IgD-negative memory B cell (primary cell): ENCODE measurements at regions not wholly inside any gene's neighbourhood (a gene's known extent, or its start where the extent isn't known, plus 50 kb on each side); places are given as distances from the start of the nearest gene placed in this dataset.

Experiments
- H3K27ac Mint-ChIP-seq, 3 donors: one replicate each; pipeline ENCODE4 v1.8.0; 2020 to 2022; ENCODE audit warnings: mild to moderate bottlenecking in 3 of 3, mixed read lengths in 3 of 3, moderate library complexity in 1 of 3
- H3K27me3 Mint-ChIP-seq: one replicate; pipeline ENCODE4 v1.8.0; 2021; ENCODE audit warnings: mixed read lengths
- H3K36me3 Mint-ChIP-seq: one replicate; pipeline ENCODE4 v1.8.0; 2020; ENCODE audit warnings: mild to moderate bottlenecking, mixed read lengths
- H3K4me1 Mint-ChIP-seq, 3 donors: one replicate each; pipeline ENCODE4 v1.8.0; 2020 to 2022; ENCODE audit warnings: mixed read lengths in 3 of 3, mild to moderate bottlenecking in 1 of 3
- H3K4me3 Mint-ChIP-seq, 4 donors: one replicate each; pipeline ENCODE4 v1.8.0; 2020 to 2022; ENCODE audit warnings: mild to moderate bottlenecking in 4 of 4, mixed read lengths in 4 of 4, moderate library complexity in 3 of 4
- H3K9me3 Mint-ChIP-seq, 3 donors: one replicate each; pipeline ENCODE4 v1.8.0; 2020 to 2021; ENCODE audit warnings: mixed read lengths in 3 of 3, mild to moderate bottlenecking in 1 of 3

- Mint-ChIP-seq H3K9me3 (no peaks in the 10 kb centered on the region), H3K36me3 (peaks cover 2% of the 10 kb centered on the region), H3K27ac (no peak overlapping the region)
These were observed 315.8 kb downstream of the ZNF516 start for GRCh38 chr18:76179257-76179656.

GRCh38 chr18:76177160-76177559, 317.9 kb downstream of the ZNF516 start:
- Mint-ChIP-seq H3K9me3 (no peaks in the 10 kb centered on the region), H3K36me3 (peaks cover 2% of the 10 kb centered on the region), H3K4me1 (no peaks in the 10 kb centered on the region), H3K27me3 (no peaks in the 10 kb centered on the region), H3K27ac (no peak overlapping the region), H3K4me3 (no peak overlapping the region)

More at GRCh38 chr18:76179257-76179656, 315.8 kb downstream of the ZNF516 start:
- Mint-ChIP-seq H3K4me3 (no peak overlapping the region), H3K27me3 (no peaks in the 10 kb centered on the region), H3K4me1 (no peaks in the 10 kb centered on the region)

- Mint-ChIP-seq H3K36me3 (peaks cover 2% of the 10 kb centered on the region), H3K4me1 (no peaks in the 10 kb centered on the region), H3K4me3 (no peak overlapping the region), H3K27me3 (no peaks in the 10 kb centered on the region), H3K9me3 (no peaks in the 10 kb centered on the region), H3K27ac (no peak overlapping the region)
These were observed 320.6 kb downstream of the ZNF516 start for GRCh38 chr18:76174451-76174850.

- Mint-ChIP-seq H3K27ac (no peak overlapping the region), H3K36me3 (no peaks in the 10 kb centered on the region), H3K27me3 (no peaks in the 10 kb centered on the region), H3K4me1 (no peaks in the 10 kb centered on the region), H3K9me3 (peaks cover 0 to 2% (median 0%) of the 10 kb centered on the region in 3 donors), H3K4me3 (no peak overlapping the region)
These were observed 325.3 kb downstream of the ZNF516 start for GRCh38 chr18:76169733-76170132.

- no peak overlapping the region for H3K27ac Mint-ChIP-seq
- no peaks in the 10 kb centered on the region for H3K36me3 Mint-ChIP-seq
- H3K9me3 Mint-ChIP-seq, result peaks cover 0 to 4% (median 2%) of the 10 kb centered on the region in 3 donors
- no peaks in the 10 kb centered on the region for H3K4me1 Mint-ChIP-seq
- H3K4me3 Mint-ChIP-seq, result no peak overlapping the region
- no peaks in the 10 kb centered on the region for H3K27me3 Mint-ChIP-seq
These were observed 327.0 kb downstream of the ZNF516 start for GRCh38 chr18:76167845-76168621.

GRCh38 chr18:76167410-76167809, 327.6 kb downstream of the ZNF516 start:
- no peak overlapping the region for H3K4me3 Mint-ChIP-seq
- H3K4me1 Mint-ChIP-seq, result no peaks in the 10 kb centered on the region
- peaks cover 0 to 4% (median 2%) of the 10 kb centered on the region in 3 donors for H3K9me3 Mint-ChIP-seq
- H3K27ac Mint-ChIP-seq, result no peak overlapping the region
- H3K27me3 Mint-ChIP-seq, result no peaks in the 10 kb centered on the region
- H3K36me3 Mint-ChIP-seq, result no peaks in the 10 kb centered on the region

GRCh38 chr18:76162886-76163285, 332.2 kb downstream of the ZNF516 start:
- Mint-ChIP-seq H3K4me1 (no peaks in the 10 kb centered on the region), H3K4me3 (no peak overlapping the region)

GRCh38 chr18:76161983-76162382, 333.1 kb downstream of the ZNF516 start:
- Mint-ChIP-seq H3K9me3 (peaks cover 2 to 4% (median 4%) of the 10 kb centered on the region in 3 donors), H3K4me3 (no peak overlapping the region), H3K27ac (no peak overlapping the region), H3K36me3 (no peaks in the 10 kb centered on the region), H3K27me3 (no peaks in the 10 kb centered on the region), H3K4me1 (no peaks in the 10 kb centered on the region)

More at GRCh38 chr18:76162886-76163285, 332.2 kb downstream of the ZNF516 start:
- no peaks in the 10 kb centered on the region for H3K27me3 Mint-ChIP-seq
- H3K27ac Mint-ChIP-seq, result no peak overlapping the region
- H3K36me3 Mint-ChIP-seq, result no peaks in the 10 kb centered on the region
- peaks cover 0 to 4% (median 2%) of the 10 kb centered on the region in 3 donors for H3K9me3 Mint-ChIP-seq

- Mint-ChIP-seq H3K4me1 (no peaks in the 10 kb centered on the region), H3K27ac (no peak overlapping the region), H3K36me3 (no peaks in the 10 kb centered on the region), H3K27me3 (no peaks in the 10 kb centered on the region), H3K9me3 (peaks cover 2 to 6% (median 5%) of the 10 kb centered on the region in 3 donors), H3K4me3 (no peak overlapping the region)
These were observed 341.4 kb downstream of the ZNF516 start for GRCh38 chr18:76153691-76154090.

- Mint-ChIP-seq H3K4me3 (no peak overlapping the region), H3K9me3 (peaks cover 1 to 8% (median 3%) of the 10 kb centered on the region in 3 donors), H3K36me3 (no peaks in the 10 kb centered on the region), H3K27me3 (no peaks in the 10 kb centered on the region), H3K4me1 (no peaks in the 10 kb centered on the region), H3K27ac (no peak overlapping the region)
These were observed 345.3 kb downstream of the ZNF516 start for GRCh38 chr18:76149734-76150133.

- Mint-ChIP-seq H3K27me3 (no peaks in the 10 kb centered on the region), H3K36me3 (no peaks in the 10 kb centered on the region), H3K4me3 (no peak overlapping the region), H3K27ac (no peak overlapping the region), H3K4me1 (no peaks in the 10 kb centered on the region), H3K9me3 (peaks cover 0 to 8% (median 3%) of the 10 kb centered on the region in 3 donors)
These were observed 345.8 kb downstream of the ZNF516 start for GRCh38 chr18:76149284-76149683.

GRCh38 chr18:76145521-76146376, 349.3 kb downstream of the ZNF516 start:
- Mint-ChIP-seq H3K4me1 (no peaks in the 10 kb centered on the region), H3K27me3 (no peaks in the 10 kb centered on the region), H3K9me3 (peaks cover 0 to 13% (median 3%) of the 10 kb centered on the region in 3 donors), H3K27ac (no peak overlapping the region), H3K4me3 (no peak overlapping the region), H3K36me3 (no peaks in the 10 kb centered on the region)

- H3K4me3 Mint-ChIP-seq, result no peak overlapping the region
- H3K27ac Mint-ChIP-seq, result no peak overlapping the region
- H3K36me3 Mint-ChIP-seq, result no peaks in the 10 kb centered on the region
- no peaks in the 10 kb centered on the region for H3K27me3 Mint-ChIP-seq
- H3K4me1 Mint-ChIP-seq, result no peaks in the 10 kb centered on the region
- H3K9me3 Mint-ChIP-seq, result peaks cover 3 to 13% (median 3%) of the 10 kb centered on the region in 3 donors
These were observed 350.2 kb downstream of the ZNF516 start for GRCh38 chr18:76144844-76145243.

GRCh38 chr18:76142611-76143010, 352.4 kb downstream of the ZNF516 start:
- Mint-ChIP-seq H3K36me3 (no peaks in the 10 kb centered on the region), H3K27me3 (no peaks in the 10 kb centered on the region), H3K4me3 (no peak overlapping the region), H3K4me1 (no peaks in the 10 kb centered on the region), H3K9me3 (peaks cover 3 to 10% (median 3%) of the 10 kb centered on the region in 3 donors), H3K27ac (no peak overlapping the region)

- Mint-ChIP-seq H3K4me1 (no peaks in the 10 kb centered on the region), H3K27me3 (no peaks in the 10 kb centered on the region), H3K4me3 (no peak overlapping the region), H3K27ac (no peak overlapping the region), H3K36me3 (no peaks in the 10 kb centered on the region), H3K9me3 (peaks cover 2 to 10% (median 7%) of the 10 kb centered on the region in 3 donors)
These were observed 355.2 kb downstream of the ZNF516 start for GRCh38 chr18:76139844-76140243.
